Keratinocyte (primary cell): ENCODE measurements at regions not wholly inside any gene's neighbourhood (a gene's known extent, or its start where the extent isn't known, plus 50 kb on each side); places are given as distances from the start of the nearest gene placed in this dataset.

Source experiments
- EZH2 ChIP-seq: IDR thresholded peaks from one replicate; pipeline ENCODE4 v1.6.1; 2012; ENCODE audit warnings: inconsistent platforms, mild to moderate bottlenecking, low read length, moderate library complexity
- TF ChIP-seq, protein P1 (sequence below), 3 experiments: IDR thresholded peaks in 1 of 3; conservative IDR thresholded peaks in 1 of 3; optimal IDR thresholded peaks in 1 of 3; 2 replicates in 2 of 3; 3 replicates in 1 of 3; pipeline versions ENCODE3 to v1.5.1; 2011; ENCODE audit warnings: low read length in 3 of 3, mild to moderate bottlenecking in 3 of 3, moderate library complexity in 2 of 3, control low read depth in 1 of 3, inconsistent platforms in 1 of 3; ENCODE audit not compliant: insufficient read depth in 2 of 3; ENCODE audit errors: extremely low read depth in 1 of 3

DNA sequence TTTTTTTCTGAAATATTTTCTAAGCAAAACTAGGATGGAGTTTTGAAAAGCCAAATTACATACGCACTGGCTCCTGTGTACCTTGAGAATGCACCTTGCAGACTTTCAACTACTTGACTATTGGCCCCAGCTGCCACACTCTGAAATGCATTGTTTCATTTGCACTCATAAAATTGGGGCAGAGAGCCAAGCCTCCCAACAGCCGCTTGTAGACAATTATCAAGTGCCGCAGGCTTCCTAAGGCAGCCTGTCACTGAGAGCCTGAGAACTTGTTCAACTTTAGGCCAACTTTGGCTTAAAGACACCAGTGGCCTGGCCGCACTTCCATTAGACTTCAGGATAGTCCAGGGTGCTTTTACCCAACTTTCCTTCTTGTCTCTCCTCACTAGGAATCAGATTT, 115.7 kb upstream of the STARD13 start:
- TF ChIP-seq, protein P1, sequence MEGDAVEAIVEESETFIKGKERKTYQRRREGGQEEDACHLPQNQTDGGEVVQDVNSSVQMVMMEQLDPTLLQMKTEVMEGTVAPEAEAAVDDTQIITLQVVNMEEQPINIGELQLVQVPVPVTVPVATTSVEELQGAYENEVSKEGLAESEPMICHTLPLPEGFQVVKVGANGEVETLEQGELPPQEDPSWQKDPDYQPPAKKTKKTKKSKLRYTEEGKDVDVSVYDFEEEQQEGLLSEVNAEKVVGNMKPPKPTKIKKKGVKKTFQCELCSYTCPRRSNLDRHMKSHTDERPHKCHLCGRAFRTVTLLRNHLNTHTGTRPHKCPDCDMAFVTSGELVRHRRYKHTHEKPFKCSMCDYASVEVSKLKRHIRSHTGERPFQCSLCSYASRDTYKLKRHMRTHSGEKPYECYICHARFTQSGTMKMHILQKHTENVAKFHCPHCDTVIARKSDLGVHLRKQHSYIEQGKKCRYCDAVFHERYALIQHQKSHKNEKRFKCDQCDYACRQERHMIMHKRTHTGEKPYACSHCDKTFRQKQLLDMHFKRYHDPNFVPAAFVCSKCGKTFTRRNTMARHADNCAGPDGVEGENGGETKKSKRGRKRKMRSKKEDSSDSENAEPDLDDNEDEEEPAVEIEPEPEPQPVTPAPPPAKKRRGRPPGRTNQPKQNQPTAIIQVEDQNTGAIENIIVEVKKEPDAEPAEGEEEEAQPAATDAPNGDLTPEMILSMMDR (optimal IDR thresholded peaks at IDR 0.05 in 1 of 3, IDR thresholded peaks at IDR 0.05 in 1 of 3, conservative IDR thresholded peaks at IDR 0.05 in 1 of 3; ENCODE audit: extremely low read depth in 1 of 3, insufficient read depth in 2 of 3, low read length in 3 of 3): no peak
- no peak for TF ChIP-seq EZH2
